ENCODE measurements at regions not wholly inside any gene's neighbourhood (a gene's known extent, or its start where the extent isn't known, plus 50 kb on each side); places are given as distances from the start of the nearest gene placed in this dataset.

- TF ChIP-seq CTCF (IDR thresholded peaks at IDR 0.05; ENCODE audit: extremely low read depth, missing control alignments) = no peak
Observed at GRCh38 chr6:760982-761955, 68.3 kb upstream of the EXOC2 start.

GRCh38 chr6:759729-760128, 66.8 kb upstream of the EXOC2 start:
- TF ChIP-seq CTCF (IDR thresholded peaks at IDR 0.05; ENCODE audit: extremely low read depth, missing control alignments) = no peak
- DNase-seq (ENCODE audit: low spot score) = no peak

More at GRCh38 chr6:760982-761955, 68.3 kb upstream of the EXOC2 start:
- no peak for DNase-seq (ENCODE audit: low spot score)

- no peak for TF ChIP-seq CTCF (IDR thresholded peaks at IDR 0.05; ENCODE audit: extremely low read depth, missing control alignments)
- DNase-seq (ENCODE audit: low spot score) = no peak
Observed at GRCh38 chr6:756224-756623, 63.3 kb upstream of the EXOC2 start.

- TF ChIP-seq CTCF (IDR thresholded peaks at IDR 0.05; ENCODE audit: extremely low read depth, missing control alignments) = no peak
- no peak for DNase-seq (ENCODE audit: low spot score)
Observed at GRCh38 chr6:754202-754601, 61.3 kb upstream of the EXOC2 start.

GRCh38 chr6:753486-753885, 60.5 kb upstream of the EXOC2 start:
- no peak for TF ChIP-seq CTCF (IDR thresholded peaks at IDR 0.05; ENCODE audit: extremely low read depth, missing control alignments)
- DNase-seq (ENCODE audit: low spot score) = no peak

GRCh38 chr6:752438-752837, 59.5 kb upstream of the EXOC2 start:
- no peak for TF ChIP-seq CTCF (IDR thresholded peaks at IDR 0.05; ENCODE audit: extremely low read depth, missing control alignments)

GRCh38 chr6:751765-752164, 58.8 kb upstream of the EXOC2 start:
- no peak for TF ChIP-seq CTCF (IDR thresholded peaks at IDR 0.05; ENCODE audit: extremely low read depth, missing control alignments)

More at GRCh38 chr6:752438-752837, 59.5 kb upstream of the EXOC2 start:
- no peak for DNase-seq (ENCODE audit: low spot score)

More at GRCh38 chr6:751765-752164, 58.8 kb upstream of the EXOC2 start:
- no peak for DNase-seq (ENCODE audit: low spot score)

Data from GM20000 (cell line).